Esophagus squamous epithelium (tissue), 4 donors: ENCODE measurements at regions not wholly inside any gene's neighbourhood (a gene's known extent, or its start where the extent isn't known, plus 50 kb on each side); places are given as distances from the start of the nearest gene placed in this dataset.

ENCODE experiments used
- POLR2A ChIP-seq, 4 donors: fragments of 450-650 bp; IDR thresholded peaks; one replicate each; pipeline ENCODE4 v1.6.1; 2017; ENCODE audit warnings: antibody characterized with exemption in 4 of 4, mild to moderate bottlenecking in 4 of 4, moderate library complexity in 3 of 4
- TF ChIP-seq, protein P1 (sequence below), 6 experiments: fragments of 450-650 bp in 4 of 6; fragments of 200-600 bp in 2 of 6; sonication (generic) in 2 of 6; IDR thresholded peaks; one replicate each; pipeline ENCODE4 v1.5.1; 2016 to 2019; ENCODE audit warnings: antibody characterized with exemption in 6 of 6, mild to moderate bottlenecking in 4 of 6, moderate library complexity in 4 of 6

DNA sequence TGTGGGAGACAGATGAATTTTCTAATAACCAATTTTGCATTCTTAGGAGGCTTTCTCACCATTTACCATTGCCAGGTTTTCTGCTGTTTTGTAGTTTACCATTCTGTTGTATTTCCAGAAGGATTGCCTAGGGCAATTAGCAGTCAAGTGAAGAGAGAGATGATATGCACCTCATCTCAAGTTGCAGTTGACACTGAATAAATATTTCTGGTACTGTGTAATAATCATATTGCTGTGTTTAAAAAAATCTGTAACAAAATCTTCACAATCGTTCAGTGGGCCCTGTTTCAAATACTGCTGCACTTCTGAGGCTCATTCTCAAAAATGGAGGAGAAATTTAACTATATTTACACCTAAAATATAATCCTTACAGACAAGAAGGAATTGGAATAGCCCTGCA is 706.1 kb upstream of the PTPRD start:
- TF ChIP-seq, protein P1, sequence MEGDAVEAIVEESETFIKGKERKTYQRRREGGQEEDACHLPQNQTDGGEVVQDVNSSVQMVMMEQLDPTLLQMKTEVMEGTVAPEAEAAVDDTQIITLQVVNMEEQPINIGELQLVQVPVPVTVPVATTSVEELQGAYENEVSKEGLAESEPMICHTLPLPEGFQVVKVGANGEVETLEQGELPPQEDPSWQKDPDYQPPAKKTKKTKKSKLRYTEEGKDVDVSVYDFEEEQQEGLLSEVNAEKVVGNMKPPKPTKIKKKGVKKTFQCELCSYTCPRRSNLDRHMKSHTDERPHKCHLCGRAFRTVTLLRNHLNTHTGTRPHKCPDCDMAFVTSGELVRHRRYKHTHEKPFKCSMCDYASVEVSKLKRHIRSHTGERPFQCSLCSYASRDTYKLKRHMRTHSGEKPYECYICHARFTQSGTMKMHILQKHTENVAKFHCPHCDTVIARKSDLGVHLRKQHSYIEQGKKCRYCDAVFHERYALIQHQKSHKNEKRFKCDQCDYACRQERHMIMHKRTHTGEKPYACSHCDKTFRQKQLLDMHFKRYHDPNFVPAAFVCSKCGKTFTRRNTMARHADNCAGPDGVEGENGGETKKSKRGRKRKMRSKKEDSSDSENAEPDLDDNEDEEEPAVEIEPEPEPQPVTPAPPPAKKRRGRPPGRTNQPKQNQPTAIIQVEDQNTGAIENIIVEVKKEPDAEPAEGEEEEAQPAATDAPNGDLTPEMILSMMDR (IDR thresholded peaks at IDR 0.05) = no peak
- no peak for TF ChIP-seq POLR2A (IDR thresholded peaks at IDR 0.05)
